Skeletal muscle tissue (tissue), 3 donors: ENCODE measurements at regions not wholly inside any gene's neighbourhood (a gene's known extent, or its start where the extent isn't known, plus 50 kb on each side); places are given as distances from the start of the nearest gene placed in this dataset.

Experiments used
- H3K27ac ChIP-seq: one replicate; pipeline ENCODE4 v1.7.0; 2013; ENCODE audit warnings: mild to moderate bottlenecking, low read depth, low read length, inconsistent platforms
- H3K27me3 ChIP-seq, 3 donors: one replicate each; pipeline ENCODE4 v1.7.0; 2013; ENCODE audit warnings: low read length in 3 of 3; ENCODE audit not compliant: control insufficient read depth in 3 of 3, insufficient read depth in 3 of 3
- H3K36me3 ChIP-seq, 3 donors: one replicate each; pipeline ENCODE4 v1.7.0; 2013; ENCODE audit warnings: low read length in 3 of 3; ENCODE audit not compliant: control insufficient read depth in 3 of 3, insufficient read depth in 3 of 3
- H3K4me1 ChIP-seq, 3 donors: one replicate each; pipeline ENCODE4 v1.7.0; 2013; ENCODE audit warnings: low read length in 3 of 3, mild to moderate bottlenecking in 3 of 3; ENCODE audit not compliant: control insufficient read depth in 3 of 3, insufficient read depth in 3 of 3
- H3K4me3 ChIP-seq, 3 donors: one replicate each; pipeline ENCODE4 v1.7.0; 2013; ENCODE audit warnings: low read length in 3 of 3
- H3K9ac ChIP-seq, 3 donors: one replicate each; pipeline ENCODE4 v1.7.0; 2013; ENCODE audit warnings: low read length in 3 of 3, mild to moderate bottlenecking in 3 of 3, moderate library complexity in 2 of 3, low read depth in 1 of 3
- H3K9me3 ChIP-seq, 3 donors: one replicate each; pipeline ENCODE4 v1.7.0; 2013; ENCODE audit warnings: low read length in 3 of 3; ENCODE audit not compliant: control insufficient read depth in 3 of 3
- donor health status: Osteomylitis.

DNA sequence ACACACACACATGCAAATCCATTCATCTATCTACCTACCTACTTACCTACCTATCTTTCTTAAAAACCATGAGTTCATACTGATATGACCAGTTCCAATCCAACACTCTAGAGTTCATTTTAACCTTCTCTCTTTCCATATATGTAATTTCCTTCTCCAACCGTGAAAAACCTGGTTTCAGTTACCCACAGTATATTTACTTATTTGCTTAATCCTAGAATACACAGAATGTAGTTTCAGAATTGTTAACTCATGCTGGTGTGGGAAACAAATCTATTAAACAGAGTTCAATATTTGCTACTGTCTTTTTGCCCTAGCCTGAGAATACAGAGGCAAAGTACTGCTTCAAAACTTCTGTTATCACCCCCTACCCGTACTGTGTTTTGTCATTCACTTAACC is 101.3 kb downstream of the RRM1 start:
- Histone ChIP-seq H3K36me3 (no peaks in the 10 kb centered on the region), H3K4me3 (no peak overlapping the region), H3K9ac (no peak overlapping the region), H3K27ac (no peak overlapping the region), H3K27me3 (no peaks in the 10 kb centered on the region), H3K9me3 (no peaks in the 10 kb centered on the region), H3K4me1 (peaks cover 0 to 3% (median 2%) of the 10 kb centered on the region in 3 donors)

GRCh38 chr11:4194889-4195288 is 100.3 kb downstream of the RRM1 start:
- H3K9me3 ChIP-seq, result no peaks in the 10 kb centered on the region
- no peaks in the 10 kb centered on the region for H3K36me3 ChIP-seq
- no peak overlapping the region for H3K9ac ChIP-seq
- H3K4me1 ChIP-seq, result peaks cover 9 to 10% (median 9%) of the 10 kb centered on the region in 3 donors
- H3K4me3 ChIP-seq, result no peak overlapping the region
- no peak overlapping the region for H3K27ac ChIP-seq
- no peaks in the 10 kb centered on the region for H3K27me3 ChIP-seq

- Histone ChIP-seq H3K36me3 (no peaks in the 10 kb centered on the region), H3K4me1 (peaks cover 15 to 22% (median 15%) of the 10 kb centered on the region in 3 donors), H3K9ac (peak overlapping the region in 2 of 3 donors; percentile 23 to 25), H3K9me3 (no peaks in the 10 kb centered on the region), H3K27ac (no peak overlapping the region), H3K4me3 (no peak overlapping the region), H3K27me3 (no peaks in the 10 kb centered on the region)
Observed at GRCh38 chr11:4191031-4191571, 96.5 kb downstream of the RRM1 start.

GRCh38 chr11:4190519-4190918 is 95.9 kb downstream of the RRM1 start:
- Histone ChIP-seq H3K9ac (peak overlapping the region in 1 of 3 donors; percentile 25), H3K36me3 (no peaks in the 10 kb centered on the region), H3K27me3 (no peaks in the 10 kb centered on the region), H3K27ac (no peak overlapping the region), H3K4me3 (no peak overlapping the region), H3K9me3 (no peaks in the 10 kb centered on the region), H3K4me1 (peaks cover 15 to 22% (median 15%) of the 10 kb centered on the region in 3 donors)

- Histone ChIP-seq H3K4me1 (peaks cover 15 to 22% (median 15%) of the 10 kb centered on the region in 3 donors), H3K4me3 (no peak overlapping the region), H3K36me3 (no peaks in the 10 kb centered on the region), H3K9me3 (no peaks in the 10 kb centered on the region), H3K9ac (peak overlapping the region in 1 of 3 donors; percentile 25), H3K27me3 (no peaks in the 10 kb centered on the region), H3K27ac (no peak overlapping the region)
Observed at GRCh38 chr11:4190098-4190497, 95.5 kb downstream of the RRM1 start.
